Natural killer cell (primary cell): ENCODE measurements at regions not wholly inside any gene's neighbourhood (a gene's known extent, or its start where the extent isn't known, plus 50 kb on each side); places are given as distances from the start of the nearest gene placed in this dataset.
"Not testable (repeated sequence)": the region's sequence is repeated elsewhere in the genome, so short reads cannot be mapped to it uniquely, and the experiment has no call there.

ENCODE experiments used
- ATAC-seq, 3 donors: fragments of 150-1000 bp in 2 of 3; fragments of 200-7000 bp in 1 of 3; cut with Tn5 transposase; 1 replicate in 1 of 3; 2 replicates in 2 of 3; pipeline ENCODE4 v1.10.0; 2021; ENCODE audit warnings: mild to moderate bottlenecking in 2 of 3, moderate library complexity in 2 of 3
- DNase-seq, 2 donors: peaks; one replicate each; pipeline versions ENCODE4 v3.0.0 to v3.0.0-alpha.2; 2013 to 2021; ENCODE audit warnings: mixed read lengths in 1 of 2
- H3K27ac ChIP-seq: one replicate; pipeline ENCODE4 v1.5.1; 2013; ENCODE audit warnings: mild to moderate bottlenecking, low read length
- H3K27me3 ChIP-seq: one replicate; pipeline ENCODE4 v1.6.1; 2013; ENCODE audit warnings: low read length; ENCODE audit not compliant: control insufficient read depth, insufficient read depth
- H3K36me3 ChIP-seq: one replicate; pipeline ENCODE4 v1.6.1; 2013; ENCODE audit warnings: low read length; ENCODE audit not compliant: control insufficient read depth, insufficient read depth
- H3K4me1 ChIP-seq: one replicate; pipeline ENCODE4 v1.6.1; 2013; ENCODE audit warnings: low read length; ENCODE audit not compliant: control insufficient read depth, insufficient read depth
- H3K4me3 ChIP-seq: one replicate; pipeline ENCODE4 v1.5.1; 2013; ENCODE audit warnings: low read length
- H3K9me3 ChIP-seq: one replicate; pipeline ENCODE4 v1.6.1; 2013; ENCODE audit warnings: low read length; ENCODE audit not compliant: control insufficient read depth, insufficient read depth
- H3K27ac Mint-ChIP-seq, 2 donors: one replicate each; pipeline ENCODE4 v1.8.0; 2022; ENCODE audit warnings: mild to moderate bottlenecking in 2 of 2, mixed read lengths in 2 of 2, moderate library complexity in 1 of 2
- H3K27me3 Mint-ChIP-seq, 2 donors: one replicate each; pipeline ENCODE4 v1.8.0; 2022; ENCODE audit warnings: low read depth in 2 of 2, mixed read lengths in 2 of 2
- H3K36me3 Mint-ChIP-seq: one replicate; pipeline ENCODE4 v1.8.0; 2022; ENCODE audit warnings: mixed read lengths
- H3K4me1 Mint-ChIP-seq, 2 donors: one replicate each; pipeline ENCODE4 v1.8.0; 2022; ENCODE audit warnings: mixed read lengths in 2 of 2
- H3K4me3 Mint-ChIP-seq: one replicate; pipeline ENCODE4 v1.8.0; 2022; ENCODE audit warnings: mild to moderate bottlenecking, moderate library complexity, mixed read lengths
- H3K9me3 Mint-ChIP-seq, 2 donors: one replicate each; pipeline ENCODE4 v1.8.0; 2022; ENCODE audit warnings: mixed read lengths in 2 of 2
- WGBS: methylation state at CpG from one replicate; pipeline ENCODE4 v1.1.7; 2013; ENCODE audit warnings: missing lambda C conversion rate; ENCODE audit not compliant: insufficient coverage; 5-methylcytosine and 5-hydroxymethylcytosine counted together
- intact Hi-C: fragments of 100-400 bp; cut with micrococcal nuclease; formaldehyde crosslinking; loops from one replicate; pipeline ENCODE4 v1.14.2; 2022

GRCh38 chr12:9417947-9418668 is 189.6 kb downstream of the KLRB1 start:
- H3K36me3 Mint-ChIP-seq, H3K4me1 ChIP-seq, H3K9me3 Mint-ChIP-seq, H3K36me3 ChIP-seq, H3K27ac ChIP-seq, ATAC-seq, H3K4me1 Mint-ChIP-seq, H3K4me3 Mint-ChIP-seq, H3K27ac Mint-ChIP-seq, H3K4me3 ChIP-seq, H3K27me3 ChIP-seq, H3K9me3 ChIP-seq, H3K27me3 Mint-ChIP-seq, DNase-seq, intact Hi-C loops: not testable (repeated sequence)
- 93% methylated on average over 9 of the region's 16 CpGs for WGBS

- 100% methylated on average over 3 of the region's 13 CpGs for WGBS
- H3K4me1 ChIP-seq, H3K27ac ChIP-seq, H3K4me3 ChIP-seq, ATAC-seq, H3K27me3 Mint-ChIP-seq, DNase-seq, H3K27me3 ChIP-seq, H3K9me3 ChIP-seq, H3K36me3 Mint-ChIP-seq, H3K4me3 Mint-ChIP-seq, H3K9me3 Mint-ChIP-seq, H3K36me3 ChIP-seq, H3K27ac Mint-ChIP-seq, intact Hi-C loops, H3K4me1 Mint-ChIP-seq: not testable (repeated sequence)
Measured at GRCh38 chr12:9417341-9417740, 190.4 kb downstream of the KLRB1 start.

- intact Hi-C loops, H3K36me3 ChIP-seq, DNase-seq, H3K4me3 ChIP-seq, H3K27me3 Mint-ChIP-seq, H3K27ac Mint-ChIP-seq, H3K27ac ChIP-seq, H3K9me3 ChIP-seq, H3K4me1 Mint-ChIP-seq, H3K36me3 Mint-ChIP-seq, H3K4me3 Mint-ChIP-seq, H3K9me3 Mint-ChIP-seq, ATAC-seq, H3K27me3 ChIP-seq, H3K4me1 ChIP-seq: not testable (repeated sequence)
- 100% methylated on average over 3 of the region's 8 CpGs for WGBS
Measured at GRCh38 chr12:9416346-9416745, 191.4 kb downstream of the KLRB1 start.

GRCh38 chr12:9415898-9416297 is 191.8 kb downstream of the KLRB1 start:
- H3K4me3 ChIP-seq, H3K27me3 ChIP-seq, H3K36me3 ChIP-seq, H3K9me3 Mint-ChIP-seq, H3K27me3 Mint-ChIP-seq, H3K9me3 ChIP-seq, ATAC-seq, DNase-seq, H3K4me1 Mint-ChIP-seq, H3K27ac Mint-ChIP-seq, intact Hi-C loops, H3K27ac ChIP-seq, H3K36me3 Mint-ChIP-seq, H3K4me3 Mint-ChIP-seq, H3K4me1 ChIP-seq: not testable (repeated sequence)
- WGBS: 100% methylated on average over 1 of the region's 3 CpGs

GRCh38 chr12:9413862-9414261 is 193.9 kb downstream of the KLRB1 start:
- H3K4me3 Mint-ChIP-seq, H3K36me3 ChIP-seq, H3K4me3 ChIP-seq, H3K27ac Mint-ChIP-seq, H3K9me3 Mint-ChIP-seq, intact Hi-C loops, DNase-seq, ATAC-seq, H3K4me1 Mint-ChIP-seq, H3K27me3 ChIP-seq, H3K4me1 ChIP-seq, H3K27me3 Mint-ChIP-seq, H3K36me3 Mint-ChIP-seq, H3K9me3 ChIP-seq, H3K27ac ChIP-seq: not testable (repeated sequence)
- WGBS: 87% methylated on average over 7 of the region's 7 CpGs

GRCh38 chr12:9412459-9412858 is 195.3 kb downstream of the KLRB1 start:
- H3K36me3 ChIP-seq, H3K27ac Mint-ChIP-seq, H3K4me1 ChIP-seq, intact Hi-C loops, H3K27ac ChIP-seq, H3K27me3 ChIP-seq, H3K9me3 ChIP-seq, H3K4me3 ChIP-seq, H3K9me3 Mint-ChIP-seq, DNase-seq, H3K4me3 Mint-ChIP-seq, H3K36me3 Mint-ChIP-seq, ATAC-seq, H3K27me3 Mint-ChIP-seq, H3K4me1 Mint-ChIP-seq: not testable (repeated sequence)
- WGBS: 98% methylated on average over 3 of the region's 3 CpGs

- H3K4me3 Mint-ChIP-seq, H3K9me3 Mint-ChIP-seq, DNase-seq, H3K9me3 ChIP-seq, H3K36me3 ChIP-seq, H3K27ac ChIP-seq, H3K4me1 Mint-ChIP-seq, ATAC-seq, H3K4me3 ChIP-seq, H3K36me3 Mint-ChIP-seq, H3K4me1 ChIP-seq, H3K27me3 ChIP-seq, H3K27me3 Mint-ChIP-seq, intact Hi-C loops: not testable (repeated sequence)
- H3K27ac Mint-ChIP-seq: peak overlapping the region in 1 of 2 donors; percentile 28
- 73% methylated on average over 7 of the region's 7 CpGs for WGBS
Measured at GRCh38 chr12:9411616-9412268, 196.0 kb downstream of the KLRB1 start.

GRCh38 chr12:9407425-9407748 is 199.2 kb upstream of the PZP start:
- H3K27me3 Mint-ChIP-seq, H3K4me1 ChIP-seq, H3K9me3 Mint-ChIP-seq, H3K9me3 ChIP-seq, H3K36me3 Mint-ChIP-seq, H3K4me3 ChIP-seq, H3K4me3 Mint-ChIP-seq, DNase-seq, H3K27ac ChIP-seq, H3K36me3 ChIP-seq, intact Hi-C loops, H3K4me1 Mint-ChIP-seq, H3K27me3 ChIP-seq, H3K27ac Mint-ChIP-seq, ATAC-seq: not testable (repeated sequence)
- WGBS: 93% methylated on average over 4 of the region's 4 CpGs
